ENCODE measurements at regions not wholly inside any gene's neighbourhood (a gene's known extent, or its start where the extent isn't known, plus 50 kb on each side); places are given as distances from the start of the nearest gene placed in this dataset.

DNA sequence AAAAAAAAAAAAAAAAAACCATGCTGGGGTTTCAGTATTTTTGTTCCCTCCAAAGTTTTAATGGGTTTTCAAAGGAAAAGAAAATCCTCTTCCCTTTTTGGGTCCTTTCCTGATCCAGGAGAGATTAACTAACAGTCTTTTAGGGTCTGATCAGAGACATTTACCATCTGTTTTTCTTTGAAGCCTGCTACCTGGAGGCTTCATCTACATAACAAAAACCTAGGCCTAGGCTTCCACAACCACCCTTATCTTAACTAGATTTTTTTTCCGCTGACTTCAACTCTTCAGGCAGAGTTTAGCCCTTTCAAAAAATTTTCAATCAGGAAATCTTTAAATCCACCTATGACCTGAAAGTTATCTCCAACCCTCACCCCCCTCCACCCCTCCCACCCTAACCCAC, 154.7 kb downstream of the MBD2 start:
- no peaks in the 10 kb centered on the region for H3K36me3 ChIP-seq (ENCODE audit: control insufficient read depth in 5 of 5, insufficient read depth in 5 of 5, low read length in 5 of 5)
- no peak overlapping the region for H3K9ac ChIP-seq (ENCODE audit: low read length in 5 of 5)
- H3K4me1 ChIP-seq (ENCODE audit: control insufficient read depth in 5 of 5, insufficient read depth in 5 of 5, low read length in 5 of 5): no peaks in the 10 kb centered on the region
- H3K4me3 ChIP-seq (ENCODE audit: low read depth in 1 of 5, low read length in 5 of 5): no peak overlapping the region
- no peaks in the 10 kb centered on the region for H3K9me3 ChIP-seq (ENCODE audit: control insufficient read depth in 5 of 5, low read length in 5 of 5)
- H3K27me3 ChIP-seq (ENCODE audit: control insufficient read depth in 5 of 5, insufficient read depth in 4 of 5, low read length in 5 of 5): no peaks in the 10 kb centered on the region
- H3K27ac ChIP-seq (ENCODE audit: low read depth, low read length): no peak overlapping the region

DNA sequence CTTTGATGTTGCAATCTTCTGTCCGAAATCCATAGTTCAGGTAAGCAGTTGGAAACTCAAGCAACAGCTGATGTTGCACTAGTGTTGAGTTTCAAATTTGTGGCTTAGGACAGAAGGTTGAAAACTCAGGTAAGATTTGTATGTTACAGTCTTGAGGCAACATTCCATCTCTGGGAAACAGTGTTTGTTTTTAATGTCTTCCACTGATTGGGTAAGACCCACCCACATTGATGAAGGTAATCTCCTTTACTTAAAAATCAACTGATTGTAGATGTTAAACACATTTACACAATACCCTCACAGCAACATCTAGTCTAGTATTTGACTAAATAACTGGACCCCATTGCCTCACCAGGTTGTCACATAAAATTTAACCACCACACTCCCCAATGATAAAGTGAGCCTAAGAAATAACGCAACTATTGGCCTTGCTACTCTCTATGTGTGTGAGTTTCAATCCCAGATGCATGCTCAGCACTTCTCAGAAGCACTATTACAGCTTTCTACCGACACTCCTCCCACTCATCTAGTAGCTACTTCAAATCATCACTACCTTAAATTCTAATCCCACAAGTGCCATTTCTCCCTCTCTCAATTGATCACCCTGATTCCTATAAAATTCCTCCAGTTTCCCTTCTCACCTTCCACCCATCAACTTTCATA, 164.0 kb downstream of the MBD2 start:
- no peaks in the 10 kb centered on the region for H3K4me1 ChIP-seq (ENCODE audit: control insufficient read depth in 5 of 5, insufficient read depth in 5 of 5, low read length in 5 of 5)
- H3K36me3 ChIP-seq (ENCODE audit: control insufficient read depth in 5 of 5, insufficient read depth in 5 of 5, low read length in 5 of 5): no peaks in the 10 kb centered on the region
- H3K4me3 ChIP-seq (ENCODE audit: low read depth in 1 of 5, low read length in 5 of 5): no peak overlapping the region
- no peaks in the 10 kb centered on the region for H3K27me3 ChIP-seq (ENCODE audit: control insufficient read depth in 5 of 5, insufficient read depth in 4 of 5, low read length in 5 of 5)
- no peak overlapping the region for H3K9ac ChIP-seq (ENCODE audit: low read length in 5 of 5)
- no peaks in the 10 kb centered on the region for H3K9me3 ChIP-seq (ENCODE audit: control insufficient read depth in 5 of 5, low read length in 5 of 5)
- no peak overlapping the region for H3K27ac ChIP-seq (ENCODE audit: low read depth, low read length)

DNA sequence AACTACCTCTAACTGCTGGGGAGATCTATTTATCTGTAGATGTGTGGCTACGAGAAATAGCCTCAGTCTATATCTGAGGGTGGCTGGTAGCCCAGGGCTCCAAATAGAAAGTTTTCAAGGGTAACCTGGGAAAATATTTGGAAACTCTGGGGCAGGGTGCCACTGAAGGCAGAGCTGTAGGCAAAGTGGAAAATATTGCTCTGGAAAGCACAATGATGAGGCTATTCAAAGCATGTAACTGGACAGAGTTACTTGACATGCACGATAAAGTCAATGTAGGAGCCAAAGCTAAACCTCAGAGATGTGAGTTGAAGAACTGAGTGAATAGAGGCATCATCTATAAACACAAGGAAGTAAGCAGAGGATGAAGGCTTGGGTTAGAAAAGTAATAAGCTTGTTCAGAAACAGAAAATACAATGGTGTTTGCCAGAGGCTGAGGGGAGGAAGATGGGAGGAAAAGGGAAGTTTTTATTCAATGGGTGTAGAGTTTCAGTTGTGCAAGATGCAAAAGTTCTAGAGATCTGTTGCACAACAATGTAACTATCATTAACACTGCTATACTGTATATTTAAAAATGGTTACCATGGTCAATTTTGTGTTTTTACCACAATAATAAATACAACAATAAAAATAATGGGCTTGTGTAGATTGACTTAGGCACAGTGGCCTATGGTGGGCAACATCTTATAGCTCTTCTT, 171.6 kb downstream of the MBD2 start:
- H3K4me3 ChIP-seq (ENCODE audit: low read depth in 1 of 5, low read length in 5 of 5): no peak overlapping the region

GRCh38 chr18:54052259-54052658, 172.2 kb downstream of the MBD2 start:
- H3K36me3 ChIP-seq (ENCODE audit: control insufficient read depth in 5 of 5, insufficient read depth in 5 of 5, low read length in 5 of 5): no peaks in the 10 kb centered on the region
- no peak overlapping the region for H3K27ac ChIP-seq (ENCODE audit: low read depth, low read length)
- H3K4me1 ChIP-seq (ENCODE audit: control insufficient read depth in 5 of 5, insufficient read depth in 5 of 5, low read length in 5 of 5): no peaks in the 10 kb centered on the region
- no peaks in the 10 kb centered on the region for H3K9me3 ChIP-seq (ENCODE audit: control insufficient read depth in 5 of 5, low read length in 5 of 5)
- H3K27me3 ChIP-seq (ENCODE audit: control insufficient read depth in 5 of 5, insufficient read depth in 4 of 5, low read length in 5 of 5): no peaks in the 10 kb centered on the region
- no peak overlapping the region for H3K4me3 ChIP-seq (ENCODE audit: low read depth in 1 of 5, low read length in 5 of 5)
- H3K9ac ChIP-seq (ENCODE audit: low read length in 5 of 5): no peak overlapping the region

More for the DNA sequence above, 171.6 kb downstream of the MBD2 start:
- Histone ChIP-seq H3K9ac (ENCODE audit: low read length in 5 of 5) (no peak overlapping the region), H3K27ac (ENCODE audit: low read depth, low read length) (no peak overlapping the region), H3K27me3 (ENCODE audit: control insufficient read depth in 5 of 5, insufficient read depth in 4 of 5, low read length in 5 of 5) (no peaks in the 10 kb centered on the region), H3K4me1 (ENCODE audit: control insufficient read depth in 5 of 5, insufficient read depth in 5 of 5, low read length in 5 of 5) (no peaks in the 10 kb centered on the region), H3K9me3 (ENCODE audit: control insufficient read depth in 5 of 5, low read length in 5 of 5) (no peaks in the 10 kb centered on the region), H3K36me3 (ENCODE audit: control insufficient read depth in 5 of 5, insufficient read depth in 5 of 5, low read length in 5 of 5) (no peaks in the 10 kb centered on the region)

GRCh38 chr18:54043484-54044251, 180.8 kb downstream of the MBD2 start:
- Histone ChIP-seq H3K4me3 (ENCODE audit: low read depth in 1 of 5, low read length in 5 of 5) (no peak overlapping the region), H3K27ac (ENCODE audit: low read depth, low read length) (no peak overlapping the region), H3K4me1 (ENCODE audit: control insufficient read depth in 5 of 5, insufficient read depth in 5 of 5, low read length in 5 of 5) (no peaks in the 10 kb centered on the region), H3K27me3 (ENCODE audit: control insufficient read depth in 5 of 5, insufficient read depth in 4 of 5, low read length in 5 of 5) (no peaks in the 10 kb centered on the region), H3K9ac (ENCODE audit: low read length in 5 of 5) (no peak overlapping the region), H3K36me3 (ENCODE audit: control insufficient read depth in 5 of 5, insufficient read depth in 5 of 5, low read length in 5 of 5) (no peaks in the 10 kb centered on the region), H3K9me3 (ENCODE audit: control insufficient read depth in 5 of 5, low read length in 5 of 5) (no peaks in the 10 kb centered on the region)

- H3K9ac ChIP-seq (ENCODE audit: low read length in 5 of 5): no peak overlapping the region
These were observed 188.5 kb downstream of the MBD2 start for GRCh38 chr18:54035927-54036326.

GRCh38 chr18:54033052-54033451, 191.4 kb downstream of the MBD2 start:
- no peak overlapping the region for H3K4me3 ChIP-seq (ENCODE audit: low read depth in 1 of 5, low read length in 5 of 5)
- no peak overlapping the region for H3K9ac ChIP-seq (ENCODE audit: low read length in 5 of 5)
- no peaks in the 10 kb centered on the region for H3K4me1 ChIP-seq (ENCODE audit: control insufficient read depth in 5 of 5, insufficient read depth in 5 of 5, low read length in 5 of 5)
- no peaks in the 10 kb centered on the region for H3K36me3 ChIP-seq (ENCODE audit: control insufficient read depth in 5 of 5, insufficient read depth in 5 of 5, low read length in 5 of 5)
- no peak overlapping the region for H3K27ac ChIP-seq (ENCODE audit: low read depth, low read length)
- no peaks in the 10 kb centered on the region for H3K27me3 ChIP-seq (ENCODE audit: control insufficient read depth in 5 of 5, insufficient read depth in 4 of 5, low read length in 5 of 5)
- H3K9me3 ChIP-seq (ENCODE audit: control insufficient read depth in 5 of 5, low read length in 5 of 5): no peaks in the 10 kb centered on the region

More at GRCh38 chr18:54035927-54036326, 188.5 kb downstream of the MBD2 start:
- Histone ChIP-seq H3K27ac (ENCODE audit: low read depth, low read length) (no peak overlapping the region), H3K27me3 (ENCODE audit: control insufficient read depth in 5 of 5, insufficient read depth in 4 of 5, low read length in 5 of 5) (no peaks in the 10 kb centered on the region), H3K4me3 (ENCODE audit: low read depth in 1 of 5, low read length in 5 of 5) (no peak overlapping the region), H3K9me3 (ENCODE audit: control insufficient read depth in 5 of 5, low read length in 5 of 5) (no peaks in the 10 kb centered on the region), H3K36me3 (ENCODE audit: control insufficient read depth in 5 of 5, insufficient read depth in 5 of 5, low read length in 5 of 5) (no peaks in the 10 kb centered on the region), H3K4me1 (ENCODE audit: control insufficient read depth in 5 of 5, insufficient read depth in 5 of 5, low read length in 5 of 5) (no peaks in the 10 kb centered on the region)

DNA sequence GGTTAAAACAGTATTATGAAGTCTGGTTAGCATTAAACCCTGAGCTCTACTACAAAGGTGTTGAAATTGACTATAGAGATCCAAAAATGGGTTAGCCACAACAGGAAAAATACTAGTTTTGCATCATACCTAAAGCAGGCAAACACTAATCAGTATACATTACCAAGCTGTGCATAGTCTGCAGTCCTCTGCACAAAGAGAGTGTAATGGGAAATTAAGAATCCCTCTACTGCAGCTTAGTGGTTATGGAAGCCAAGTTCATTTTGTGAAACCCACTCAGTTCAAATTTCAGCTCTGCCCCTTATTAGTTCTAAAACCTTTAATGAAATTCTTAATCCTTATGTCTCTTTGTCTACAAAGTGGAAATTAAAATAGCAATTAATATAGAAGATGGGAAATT, 192.1 kb downstream of the MBD2 start:
- H3K4me1 ChIP-seq (ENCODE audit: control insufficient read depth in 5 of 5, insufficient read depth in 5 of 5, low read length in 5 of 5): no peaks in the 10 kb centered on the region
- H3K27ac ChIP-seq (ENCODE audit: low read depth, low read length): no peak overlapping the region
- H3K4me3 ChIP-seq (ENCODE audit: low read depth in 1 of 5, low read length in 5 of 5): no peak overlapping the region
- no peaks in the 10 kb centered on the region for H3K9me3 ChIP-seq (ENCODE audit: control insufficient read depth in 5 of 5, low read length in 5 of 5)
- no peaks in the 10 kb centered on the region for H3K27me3 ChIP-seq (ENCODE audit: control insufficient read depth in 5 of 5, insufficient read depth in 4 of 5, low read length in 5 of 5)
- no peak overlapping the region for H3K9ac ChIP-seq (ENCODE audit: low read length in 5 of 5)
- no peaks in the 10 kb centered on the region for H3K36me3 ChIP-seq (ENCODE audit: control insufficient read depth in 5 of 5, insufficient read depth in 5 of 5, low read length in 5 of 5)

- no peak overlapping the region for H3K27ac ChIP-seq (ENCODE audit: low read depth, low read length)
- H3K4me3 ChIP-seq (ENCODE audit: low read depth in 1 of 5, low read length in 5 of 5): no peak overlapping the region
- no peak overlapping the region for H3K9ac ChIP-seq (ENCODE audit: low read length in 5 of 5)
- H3K9me3 ChIP-seq (ENCODE audit: control insufficient read depth in 5 of 5, low read length in 5 of 5): no peaks in the 10 kb centered on the region
- no peaks in the 10 kb centered on the region for H3K36me3 ChIP-seq (ENCODE audit: control insufficient read depth in 5 of 5, insufficient read depth in 5 of 5, low read length in 5 of 5)
- H3K4me1 ChIP-seq (ENCODE audit: control insufficient read depth in 5 of 5, insufficient read depth in 5 of 5, low read length in 5 of 5): no peaks in the 10 kb centered on the region
- no peaks in the 10 kb centered on the region for H3K27me3 ChIP-seq (ENCODE audit: control insufficient read depth in 5 of 5, insufficient read depth in 4 of 5, low read length in 5 of 5)
These were observed 193.2 kb downstream of the MBD2 start for GRCh38 chr18:54031243-54031642.

GRCh38 chr18:54030434-54030833, 194.0 kb downstream of the MBD2 start:
- Histone ChIP-seq H3K36me3 (ENCODE audit: control insufficient read depth in 5 of 5, insufficient read depth in 5 of 5, low read length in 5 of 5) (no peaks in the 10 kb centered on the region), H3K4me1 (ENCODE audit: control insufficient read depth in 5 of 5, insufficient read depth in 5 of 5, low read length in 5 of 5) (no peaks in the 10 kb centered on the region), H3K27ac (ENCODE audit: low read depth, low read length) (no peak overlapping the region), H3K9ac (ENCODE audit: low read length in 5 of 5) (no peak overlapping the region), H3K9me3 (ENCODE audit: control insufficient read depth in 5 of 5, low read length in 5 of 5) (no peaks in the 10 kb centered on the region), H3K27me3 (ENCODE audit: control insufficient read depth in 5 of 5, insufficient read depth in 4 of 5, low read length in 5 of 5) (no peaks in the 10 kb centered on the region), H3K4me3 (ENCODE audit: low read depth in 1 of 5, low read length in 5 of 5) (no peak overlapping the region)
